A673 (cell line): ENCODE measurements at regions not wholly inside any gene's neighbourhood (a gene's known extent, or its start where the extent isn't known, plus 50 kb on each side); places are given as distances from the start of the nearest gene placed in this dataset.

ENCODE experiments used
- BruUV-seq: library from RNA; stranded (reverse); fragments of 400-500 nt; replicated peaks from 2 replicates; lab custom pipeline; 2021; lab: Mats Ljungman, UMichigan
- CTCF ChIA-PET: fragments of 300-600 bp; sonication (Branson Sonifier 250); formaldehyde crosslinking; loops from one replicate; lab custom pipeline; 2022; ENCODE audit warnings: antibody characterized with exemption; lab: Charles Lee
- POLR2A ChIA-PET: fragments of 300-600 bp; sonication (Branson Sonifier 250); formaldehyde crosslinking; loops from one replicate; lab custom pipeline; 2022; ENCODE audit warnings: antibody characterized with exemption; ENCODE audit not compliant: low non-redundant PET; lab: Charles Lee
- DNase-seq: peaks from one replicate; pipeline ENCODE4 v3.0.0-alpha.2; 2015; ENCODE audit warnings: low spot score
- H3K27ac ChIP-seq: fragments of 200-600 bp; sonication (generic); 2 replicates; pipeline ENCODE4 v1.5.1; 2016; ENCODE audit warnings: mixed run types, low read depth, mild to moderate bottlenecking, mixed read lengths, antibody characterized with exemption, low read length; ENCODE audit not compliant: poor library complexity, severe bottlenecking
- H3K27me3 ChIP-seq: fragments of 200-600 bp; sonication (generic); replicated peaks from 2 replicates; pipeline ENCODE4 v1.6.1; 2017; ENCODE audit warnings: mixed run types, low read depth, mild to moderate bottlenecking, mixed read lengths, antibody characterized with exemption, low read length; ENCODE audit not compliant: insufficient read depth, poor library complexity
- H3K36me3 ChIP-seq: fragments of 200-600 bp; sonication (generic); 2 replicates; pipeline ENCODE4 v1.6.1; 2016; ENCODE audit warnings: mixed run types, mild to moderate bottlenecking, mixed read lengths, antibody characterized with exemption, low read length; ENCODE audit not compliant: insufficient read depth, poor library complexity, severe bottlenecking
- H3K4me1 ChIP-seq: fragments of 200-600 bp; sonication (generic); 2 replicates; pipeline ENCODE4 v1.6.1; 2017; ENCODE audit warnings: mixed run types, mild to moderate bottlenecking, mixed read lengths, antibody characterized with exemption, low read length; ENCODE audit not compliant: insufficient read depth, poor library complexity, severe bottlenecking
- H3K4me3 ChIP-seq: fragments of 200-600 bp; sonication (generic); 2 replicates; pipeline ENCODE4 v1.5.1; 2016; ENCODE audit warnings: low read depth, mixed run types, mild to moderate bottlenecking, mixed read lengths, low read length; ENCODE audit not compliant: poor library complexity, severe bottlenecking
- H3K9me3 ChIP-seq: fragments of 200-600 bp; sonication (generic); 2 replicates; pipeline ENCODE4 v1.6.1; 2016; ENCODE audit warnings: mixed run types, low read depth, mild to moderate bottlenecking, mixed read lengths, antibody characterized with exemption, low read length; ENCODE audit not compliant: poor library complexity, severe bottlenecking
- CTCF ChIP-seq: fragments of 300-800, 200-600 bp; sonication (generic); conservative IDR thresholded peaks from 2 replicates; pipeline ENCODE4 v1.5.1; 2017; ENCODE audit warnings: low read depth, mild to moderate bottlenecking, antibody characterized with exemption, low read length, moderate library complexity, mixed read lengths
- EZH2 ChIP-seq: fragments of 200-600 bp; sonication (generic); IDR thresholded peaks from 2 replicates; pipeline ENCODE4 v1.6.1; 2017; ENCODE audit warnings: borderline replicate concordance, low read depth, mild to moderate bottlenecking, mixed read lengths, antibody characterized with exemption, low read length; ENCODE audit not compliant: poor library complexity, severe bottlenecking
- intact Hi-C: fragments of 100-400 bp; cut with micrococcal nuclease; formaldehyde crosslinking; loops from one replicate; pipeline ENCODE4 v1.10.0; 2022; ENCODE audit not compliant: unreplicated experiment

- DNase-seq = no peak
- CTCF ChIA-PET = no interaction called here
Measured at GRCh38 chr2:486371-486770, 190.8 kb downstream of the TMEM18 start.

GRCh38 chr2:481388-481787 lies 193.5 kb upstream of the ALKAL2 start:
- H3K9me3 ChIP-seq = no peaks in the 10 kb centered on the region
- H3K27ac ChIP-seq = no peak overlapping the region
- no peaks in the 10 kb centered on the region for H3K36me3 ChIP-seq
- H3K4me1 ChIP-seq = no peaks in the 10 kb centered on the region
- no peak for DNase-seq
- TF ChIP-seq CTCF (no peak), EZH2 (no peak)
- intact Hi-C loops = no loop called here
- CTCF ChIA-PET = no interaction called here
- POLR2A ChIA-PET = no interaction called here
- H3K4me3 ChIP-seq = no peak overlapping the region
- peaks cover 8% of the 10 kb centered on the region for H3K27me3 ChIP-seq
- BruUV-seq = no TSS peak

More at GRCh38 chr2:486371-486770, 190.8 kb downstream of the TMEM18 start:
- intact Hi-C loops = no loop called here
- H3K9me3 ChIP-seq = no peaks in the 10 kb centered on the region
- H3K36me3 ChIP-seq = no peaks in the 10 kb centered on the region
- BruUV-seq = no TSS peak
- POLR2A ChIA-PET = no interaction called here
- H3K4me3 ChIP-seq = no peak overlapping the region
- H3K27me3 ChIP-seq = no peaks in the 10 kb centered on the region
- TF ChIP-seq EZH2 (no peak), CTCF (no peak)
- no peak overlapping the region for H3K27ac ChIP-seq
- no peaks in the 10 kb centered on the region for H3K4me1 ChIP-seq

GRCh38 chr2:479490-480176 lies 191.7 kb upstream of the ALKAL2 start:
- intact Hi-C loops = no loop called here
- POLR2A ChIA-PET = no interaction called here
- no TSS peak for BruUV-seq
- DNase-seq = no peak
- CTCF ChIA-PET = no interaction called here
- H3K4me3 ChIP-seq = no peak overlapping the region
- H3K4me1 ChIP-seq = no peaks in the 10 kb centered on the region
- no peaks in the 10 kb centered on the region for H3K36me3 ChIP-seq
- H3K27ac ChIP-seq = no peak overlapping the region
- peaks cover 8% of the 10 kb centered on the region for H3K27me3 ChIP-seq
- no peak for TF ChIP-seq CTCF
- TF ChIP-seq EZH2 = no peak
- H3K9me3 ChIP-seq = no peaks in the 10 kb centered on the region
